ENCODE measurements at regions not wholly inside any gene's neighbourhood (a gene's known extent, or its start where the extent isn't known, plus 50 kb on each side); places are given as distances from the start of the nearest gene placed in this dataset.

DNA sequence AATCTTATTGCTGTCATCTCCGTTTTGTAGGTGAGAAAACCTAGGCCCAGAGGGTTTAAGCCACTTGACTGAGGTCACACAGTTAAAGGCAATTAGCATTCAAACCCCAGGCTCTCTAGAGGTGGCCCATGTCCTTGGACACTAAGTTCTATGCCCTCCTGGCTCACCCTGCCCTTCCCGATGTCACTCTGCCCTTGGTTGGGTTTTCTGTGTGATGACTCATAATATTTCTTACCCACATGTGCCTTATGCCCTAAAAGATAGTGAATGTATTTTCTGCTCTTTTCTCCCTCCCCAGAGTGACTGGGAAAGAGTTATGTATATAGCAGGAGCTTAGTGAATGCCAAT, 174.5 kb upstream of the PITX1 start:
- H3K27ac ChIP-seq = 0 out of 2 replicates have a peak overlapping the region, but pooled peaks have one; percentile 18
- H3K79me2 ChIP-seq (ENCODE audit: insufficient read depth) = no peaks in the 10 kb centered on the region
- peaks cover 21% of the 10 kb centered on the region for H3K4me1 ChIP-seq (ENCODE audit: insufficient read depth)
- TF ChIP-seq EZH2phosphoT487 (IDR thresholded peaks at IDR 0.05; ENCODE audit: insufficient read depth, low read depth) = no peak
- TF ChIP-seq EZH2 (IDR thresholded peaks at IDR 0.05; ENCODE audit: insufficient read depth, poor library complexity, severe bottlenecking) = no peak
- H3K36me3 ChIP-seq (ENCODE audit: low read depth) = no peaks in the 10 kb centered on the region
- H3F3A ChIP-seq (ENCODE audit: insufficient read depth) = peaks cover 13% of the 10 kb centered on the region
- no peak overlapping the region for H3K9ac ChIP-seq
- H3K4me2 ChIP-seq (ENCODE audit: unreplicated experiment) = peak overlapping the region; percentile 53
- DNase-seq = no peak
- 78 to 83% methylated on average over 2 of the region's 2 CpGs for WGBS, 2 experiments (ENCODE audit: low coverage in 1 of 2, low lambda C conversion rate in 2 of 2, missing lambda C conversion rate in 2 of 2)
- peak overlapping the region; percentile 66; the same call in 1 of the 2 replicates for H2AFZ ChIP-seq
- H4K20me1 ChIP-seq (ENCODE audit: insufficient read depth) = no peaks in the 10 kb centered on the region
- H3K9me3 ChIP-seq (ENCODE audit: low read depth) = no peaks in the 10 kb centered on the region
- H3K9me2 ChIP-seq (ENCODE audit: insufficient read depth) = no peaks in the 10 kb centered on the region
- H3K27me3 ChIP-seq (replicated peaks; ENCODE audit: insufficient read depth) = no peaks in the 10 kb centered on the region
- no peak overlapping the region for H3K4me3 ChIP-seq
- in situ Hi-C loops (cut with MboI) = no loop called here

DNA sequence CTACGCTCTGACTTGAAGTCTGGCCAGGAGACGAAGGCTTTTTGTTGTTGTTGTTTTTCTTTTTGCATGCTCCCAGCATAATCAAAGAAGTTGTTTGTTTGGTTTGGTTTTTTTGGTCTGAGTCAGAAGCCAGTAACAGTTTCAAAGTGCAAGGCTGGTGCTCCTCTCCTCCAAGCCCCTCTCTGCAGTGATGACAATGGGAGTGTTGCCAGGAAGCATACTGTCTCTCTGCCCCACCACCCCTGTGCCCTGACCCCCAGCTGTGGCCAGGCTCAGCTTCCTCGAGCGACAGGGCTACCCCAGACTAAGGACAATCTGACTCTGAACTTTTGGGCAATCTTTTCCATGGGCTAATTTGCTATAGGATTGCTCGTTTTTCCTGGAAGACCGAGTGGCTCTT, 173.8 kb upstream of the PITX1 start:
- no peak for DNase-seq
- H3K27ac ChIP-seq = no peak overlapping the region
- H3K9me3 ChIP-seq (ENCODE audit: low read depth) = peaks cover under 1% of the 10 kb centered on the region
- no peaks in the 10 kb centered on the region for H4K20me1 ChIP-seq (ENCODE audit: insufficient read depth)
- no peak overlapping the region for H2AFZ ChIP-seq
- no peaks in the 10 kb centered on the region for H3K36me3 ChIP-seq (ENCODE audit: low read depth)
- 73 to 80% methylated on average over 6 of the region's 6 CpGs for WGBS, 2 experiments (ENCODE audit: low coverage in 1 of 2, low lambda C conversion rate in 2 of 2, missing lambda C conversion rate in 2 of 2)
- no peak overlapping the region for H3K4me3 ChIP-seq
- H3K27me3 ChIP-seq (replicated peaks; ENCODE audit: insufficient read depth) = no peaks in the 10 kb centered on the region
- in situ Hi-C loops (cut with MboI) = no loop called here
- no peak overlapping the region for H3K9ac ChIP-seq
- no peaks in the 10 kb centered on the region for H3K9me2 ChIP-seq (ENCODE audit: insufficient read depth)
- H3K4me1 ChIP-seq (ENCODE audit: insufficient read depth) = peaks cover 21% of the 10 kb centered on the region
- peaks cover 13% of the 10 kb centered on the region for H3F3A ChIP-seq (ENCODE audit: insufficient read depth)
- H3K79me2 ChIP-seq (ENCODE audit: insufficient read depth) = no peaks in the 10 kb centered on the region
- TF ChIP-seq EZH2 (IDR thresholded peaks at IDR 0.05; ENCODE audit: insufficient read depth, poor library complexity, severe bottlenecking) (no peak), EZH2phosphoT487 (IDR thresholded peaks at IDR 0.05; ENCODE audit: insufficient read depth, low read depth) (no peak)
- H3K4me2 ChIP-seq (ENCODE audit: unreplicated experiment) = no peak overlapping the region

DNA sequence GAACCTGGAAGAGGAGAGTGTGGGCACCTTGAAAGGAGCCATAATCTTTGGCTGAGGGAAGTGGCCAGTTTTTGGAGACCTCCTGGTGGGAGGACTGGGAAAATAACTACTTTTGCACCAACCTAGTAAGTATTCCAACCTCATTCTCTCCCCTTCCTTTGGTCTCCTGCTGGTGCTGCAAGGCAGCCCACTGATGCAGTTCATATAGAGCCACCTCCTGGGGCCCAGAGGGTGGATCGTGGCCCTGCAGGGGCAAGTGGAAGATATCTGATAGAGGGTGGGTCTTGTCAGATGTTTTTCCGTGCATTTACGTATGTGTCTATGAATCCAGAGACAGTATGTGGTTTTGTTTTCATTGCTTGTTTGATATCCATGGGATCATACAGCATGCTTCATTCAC, 172.8 kb upstream of the PITX1 start:
- 61 to 67% methylated on average over 3 of the region's 3 CpGs for WGBS, 2 experiments (ENCODE audit: low coverage in 1 of 2, low lambda C conversion rate in 2 of 2, missing lambda C conversion rate in 2 of 2)
- DNase-seq = no peak
- in situ Hi-C loops (cut with MboI) = no loop called here
- Histone ChIP-seq H3K4me2 (ENCODE audit: unreplicated experiment) (no peak overlapping the region), H3K27me3 (replicated peaks; ENCODE audit: insufficient read depth) (no peaks in the 10 kb centered on the region), H3K36me3 (ENCODE audit: low read depth) (no peaks in the 10 kb centered on the region), H3K4me1 (ENCODE audit: insufficient read depth) (peaks cover 21% of the 10 kb centered on the region), H3K9me2 (ENCODE audit: insufficient read depth) (no peaks in the 10 kb centered on the region), H2AFZ (no peak overlapping the region), H3K27ac (no peak overlapping the region), H3K9ac (no peak overlapping the region), H3F3A (ENCODE audit: insufficient read depth) (peaks cover 13% of the 10 kb centered on the region), H3K4me3 (no peak overlapping the region), H4K20me1 (ENCODE audit: insufficient read depth) (no peaks in the 10 kb centered on the region), H3K79me2 (ENCODE audit: insufficient read depth) (no peaks in the 10 kb centered on the region), H3K9me3 (ENCODE audit: low read depth) (peaks cover 10% of the 10 kb centered on the region)
- TF ChIP-seq EZH2phosphoT487 (IDR thresholded peaks at IDR 0.05; ENCODE audit: insufficient read depth, low read depth) (no peak), EZH2 (IDR thresholded peaks at IDR 0.05; ENCODE audit: insufficient read depth, poor library complexity, severe bottlenecking) (no peak)

DNA sequence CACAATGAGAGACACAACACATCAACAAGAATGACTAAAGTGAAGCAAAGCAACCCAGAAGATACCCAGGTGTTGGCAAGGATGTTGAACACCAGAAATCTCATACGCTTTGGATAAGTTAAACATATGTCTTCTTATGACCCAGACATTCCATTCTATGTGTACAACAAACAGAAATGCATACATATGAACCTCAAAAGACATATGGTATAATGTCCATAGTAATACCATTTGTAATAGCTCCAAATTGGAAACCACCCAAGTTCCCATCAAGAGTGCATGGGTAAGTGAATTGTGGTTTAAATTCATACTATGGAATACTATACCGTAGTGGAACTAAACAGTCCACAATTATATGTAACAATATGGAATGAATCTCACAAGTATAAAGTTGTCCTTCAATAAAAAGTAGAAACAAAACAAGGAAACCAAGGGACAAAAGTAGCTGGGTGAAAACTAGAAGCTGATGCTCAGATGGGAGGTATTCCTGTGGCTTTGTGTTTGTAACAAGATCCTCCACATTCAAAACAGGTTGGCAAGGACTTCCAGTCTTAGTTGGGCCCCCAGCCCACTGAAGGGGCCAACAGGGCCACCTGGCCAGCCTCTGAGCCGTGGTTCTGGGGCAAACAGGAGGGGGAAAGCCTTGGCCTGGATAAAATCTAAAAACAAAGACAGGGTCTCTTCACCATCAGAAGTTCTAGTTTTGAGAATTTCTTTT, 171.8 kb upstream of the PITX1 start:
- Histone ChIP-seq H3K79me2 (ENCODE audit: insufficient read depth) (no peaks in the 10 kb centered on the region), H3K9ac (no peak overlapping the region), H3K4me2 (ENCODE audit: unreplicated experiment) (no peak overlapping the region), H3K9me3 (ENCODE audit: low read depth) (peaks cover 10% of the 10 kb centered on the region), H3F3A (ENCODE audit: insufficient read depth) (peaks cover 13% of the 10 kb centered on the region), H3K9me2 (ENCODE audit: insufficient read depth) (no peaks in the 10 kb centered on the region), H3K27ac (no peak overlapping the region), H3K4me3 (no peak overlapping the region), H3K36me3 (ENCODE audit: low read depth) (no peaks in the 10 kb centered on the region), H3K27me3 (replicated peaks; ENCODE audit: insufficient read depth) (no peaks in the 10 kb centered on the region), H2AFZ (no peak overlapping the region), H4K20me1 (ENCODE audit: insufficient read depth) (no peaks in the 10 kb centered on the region), H3K4me1 (ENCODE audit: insufficient read depth) (peaks cover 21% of the 10 kb centered on the region)
- 67 to 71% methylated on average over 3 of the region's 3 CpGs for WGBS, 2 experiments (ENCODE audit: low coverage in 1 of 2, low lambda C conversion rate in 2 of 2, missing lambda C conversion rate in 2 of 2)
- no peak for TF ChIP-seq EZH2phosphoT487 (IDR thresholded peaks at IDR 0.05; ENCODE audit: insufficient read depth, low read depth)
- no peak for TF ChIP-seq EZH2 (IDR thresholded peaks at IDR 0.05; ENCODE audit: insufficient read depth, poor library complexity, severe bottlenecking)
- DNase-seq = no peak
- in situ Hi-C loops (cut with MboI) = no loop called here
